Dermis blood vessel endothelial cell (primary cell): ENCODE measurements at regions not wholly inside any gene's neighbourhood (a gene's known extent, or its start where the extent isn't known, plus 50 kb on each side); places are given as distances from the start of the nearest gene placed in this dataset.

ENCODE experiments used
- DNase-seq: peaks from one replicate; pipeline ENCODE4 v3.0.0; 2010

GRCh38 chr1:199665371-199665770, 362.1 kb upstream of the NR5A2 start:
- no peak for DNase-seq

GRCh38 chr1:199667089-199667488, 360.4 kb upstream of the NR5A2 start:
- DNase-seq = no peak

DNA sequence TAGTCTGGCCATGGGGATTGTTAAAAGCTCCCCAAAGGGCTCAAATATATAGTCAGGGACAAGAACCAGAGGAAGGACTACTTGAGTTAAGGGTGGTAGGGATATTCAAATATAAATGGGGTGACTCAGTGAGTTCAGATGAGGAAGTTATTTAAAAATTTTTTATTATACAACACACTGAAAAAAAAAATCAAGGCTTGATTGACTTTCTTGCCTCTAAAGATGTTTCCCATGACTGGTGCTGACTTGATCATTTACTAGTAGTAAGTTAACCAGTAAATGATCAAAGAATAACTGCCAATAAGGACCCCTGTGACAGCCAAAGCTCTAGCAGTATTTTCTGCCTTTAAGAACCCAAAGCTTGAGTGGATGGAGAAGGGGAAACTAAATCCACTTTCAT, 357.6 kb upstream of the NR5A2 start:
- no peak for DNase-seq

- DNase-seq = no peak
Observed at GRCh38 chr1:199671684-199672083, 355.8 kb upstream of the NR5A2 start.

GRCh38 chr1:199675937-199676336, 351.6 kb upstream of the NR5A2 start:
- no peak for DNase-seq

- DNase-seq = no peak
Observed at GRCh38 chr1:199678771-199679170, 348.7 kb upstream of the NR5A2 start.

DNA sequence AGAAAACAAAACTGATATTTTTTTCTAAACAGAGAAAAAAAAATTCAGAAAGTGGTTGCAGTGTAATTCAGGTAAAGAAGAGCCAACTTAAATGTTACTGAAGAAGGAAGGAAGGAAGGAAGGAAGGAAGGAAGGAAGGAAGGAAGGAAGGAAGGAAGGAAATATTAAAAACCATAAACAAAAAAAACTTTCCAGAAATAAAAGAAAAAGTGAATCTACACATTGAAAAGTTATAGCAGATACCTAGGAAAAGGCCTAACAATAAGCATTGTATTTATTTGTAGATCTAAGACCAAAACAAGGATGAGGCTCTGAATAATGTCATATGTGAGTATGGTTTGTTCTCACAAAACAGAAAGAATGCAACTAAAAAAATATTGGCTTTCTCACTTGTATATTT, 345.4 kb upstream of the NR5A2 start:
- DNase-seq = no peak

DNA sequence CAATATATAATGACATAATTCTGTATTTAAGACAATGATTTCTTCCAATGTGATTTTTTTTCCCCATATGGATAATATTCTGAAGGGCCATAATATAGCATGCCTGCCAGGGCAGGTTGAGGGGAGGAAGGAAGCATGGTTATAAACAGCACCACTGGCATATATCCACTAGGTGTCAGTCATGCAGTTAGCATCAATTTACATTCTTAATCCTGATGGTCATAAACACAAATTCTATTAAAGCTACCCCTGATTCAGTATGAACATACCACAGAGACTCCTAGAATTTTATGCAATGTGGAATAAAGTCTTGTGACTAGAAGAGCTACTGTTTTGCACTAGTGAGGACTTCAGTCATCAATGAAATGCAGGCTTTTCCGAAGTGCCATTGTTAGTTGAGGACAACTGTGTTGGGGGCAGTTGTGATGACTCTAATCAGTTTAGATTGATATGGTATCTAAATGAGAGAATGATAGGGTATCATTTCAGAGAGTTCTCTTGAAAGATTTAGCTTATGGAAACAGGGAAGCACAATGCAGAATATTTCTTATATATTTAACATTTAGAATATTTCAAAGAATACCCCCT, 342.7 kb upstream of the NR5A2 start:
- DNase-seq = peak; percentile 89

GRCh38 chr1:199685369-199685768, 342.1 kb upstream of the NR5A2 start:
- peak; percentile 82 for DNase-seq

DNA sequence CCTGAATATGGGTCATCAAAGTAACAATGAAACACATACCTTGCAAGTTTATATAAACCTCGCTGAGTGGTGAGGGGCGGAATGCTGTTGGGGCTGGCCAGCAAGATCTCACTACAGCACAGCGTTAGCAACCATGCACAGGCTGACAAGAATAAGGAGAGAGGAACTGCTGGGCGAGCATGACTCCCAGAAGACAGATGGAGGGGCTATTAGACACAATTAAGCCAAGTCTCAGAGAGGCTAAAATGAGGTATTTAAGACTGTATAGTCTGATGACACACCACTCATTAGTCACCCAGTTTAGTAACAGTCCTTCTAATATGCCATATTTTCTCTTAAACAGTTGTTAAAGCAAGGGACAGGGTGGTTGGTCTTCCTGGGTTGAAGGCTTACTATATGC, 340.2 kb upstream of the NR5A2 start:
- peak; percentile 72 for DNase-seq

- peak; percentile 83 for DNase-seq
Observed at GRCh38 chr1:199688133-199688676, 339.3 kb upstream of the NR5A2 start.

- DNase-seq = no peak
Observed at GRCh38 chr1:199688774-199689173, 338.7 kb upstream of the NR5A2 start.

GRCh38 chr1:199690496-199690895, 337.0 kb upstream of the NR5A2 start:
- DNase-seq = no peak

GRCh38 chr1:199691540-199691939, 336.0 kb upstream of the NR5A2 start:
- peak; percentile 97 for DNase-seq

DNA sequence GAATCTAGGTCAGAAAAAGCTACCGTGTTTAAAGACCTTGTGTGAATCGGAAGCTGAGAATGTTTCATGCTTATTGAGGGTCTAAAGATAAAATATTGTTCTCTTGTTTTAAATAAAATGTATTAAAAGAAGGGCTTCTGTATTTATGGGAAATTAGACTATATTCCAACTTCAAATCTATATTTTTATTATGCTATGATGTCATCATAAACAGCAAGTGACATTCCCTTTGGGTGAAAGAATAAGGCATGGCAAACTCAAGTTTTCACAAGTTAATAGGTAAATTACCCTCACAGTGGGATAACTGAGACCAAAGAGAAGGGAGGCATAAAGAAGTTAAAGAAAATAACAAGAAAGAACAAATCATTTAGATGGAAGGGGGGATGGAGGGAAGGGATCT, 333.8 kb upstream of the NR5A2 start:
- DNase-seq = no peak

DNA sequence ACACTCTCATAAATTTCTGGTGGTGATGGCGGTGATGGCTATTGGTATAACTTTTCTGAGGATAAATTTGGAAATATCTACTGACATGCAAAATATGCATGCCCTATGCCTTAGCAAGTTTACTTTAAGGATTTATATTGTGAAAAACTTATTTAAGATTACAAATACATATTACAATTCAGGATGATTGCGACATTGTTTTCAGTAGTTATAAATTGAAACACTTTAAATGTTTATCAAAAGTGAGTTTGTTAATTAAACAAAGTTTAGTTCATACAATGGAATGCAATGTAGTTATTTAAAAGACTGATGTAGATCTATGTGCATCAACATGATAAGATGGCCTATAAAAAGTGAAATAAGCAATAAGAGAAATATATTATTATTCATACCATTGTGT, 331.3 kb upstream of the NR5A2 start:
- no peak for DNase-seq

- no peak for DNase-seq
Observed at GRCh38 chr1:199698222-199698621, 329.3 kb upstream of the NR5A2 start.

DNA sequence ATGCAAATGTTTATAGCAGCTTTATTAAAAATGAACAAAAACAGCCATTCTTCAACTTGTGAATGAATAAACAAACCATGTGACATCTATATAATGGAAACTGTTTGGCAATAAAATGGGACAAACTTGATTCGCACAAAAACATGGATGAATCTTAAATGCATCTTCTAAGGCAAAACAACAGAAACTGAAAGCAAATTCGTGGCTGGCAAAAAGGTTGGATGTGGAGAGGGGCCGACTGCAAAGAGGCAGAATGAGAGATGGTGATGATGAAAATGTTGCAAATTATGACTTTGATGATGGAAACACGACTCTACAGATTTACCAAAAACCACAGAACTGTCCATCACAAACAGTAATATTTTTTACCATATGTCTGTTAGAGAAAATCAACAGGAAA, 327.0 kb upstream of the NR5A2 start:
- DNase-seq = no peak

DNA sequence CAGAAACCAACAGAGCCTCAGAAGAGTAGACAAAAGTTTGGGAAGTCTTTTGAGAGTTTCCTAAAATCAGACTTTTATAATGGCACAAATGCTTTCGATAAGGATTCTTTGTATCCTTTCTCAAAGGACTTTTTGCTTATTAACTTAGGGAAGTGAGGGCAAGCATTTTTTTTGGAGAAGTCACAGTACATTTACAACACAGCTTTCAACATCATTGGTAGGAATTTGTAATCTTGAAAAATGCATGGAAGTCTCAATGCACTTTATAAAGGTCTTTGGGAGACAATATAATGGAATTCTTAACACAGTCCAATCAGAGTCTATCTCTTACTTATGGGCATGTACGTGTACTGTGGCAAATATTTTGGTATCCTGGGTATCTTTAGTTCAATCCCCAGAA, 325.8 kb upstream of the NR5A2 start:
- no peak for DNase-seq

GRCh38 chr1:199704231-199704630, 323.3 kb upstream of the NR5A2 start:
- DNase-seq = no peak

GRCh38 chr1:199705825-199706224, 321.7 kb upstream of the NR5A2 start:
- no peak for DNase-seq

GRCh38 chr1:199706826-199707606, 320.5 kb upstream of the NR5A2 start:
- DNase-seq = no peak

GRCh38 chr1:199710974-199711373, 316.5 kb upstream of the NR5A2 start:
- no peak for DNase-seq

DNA sequence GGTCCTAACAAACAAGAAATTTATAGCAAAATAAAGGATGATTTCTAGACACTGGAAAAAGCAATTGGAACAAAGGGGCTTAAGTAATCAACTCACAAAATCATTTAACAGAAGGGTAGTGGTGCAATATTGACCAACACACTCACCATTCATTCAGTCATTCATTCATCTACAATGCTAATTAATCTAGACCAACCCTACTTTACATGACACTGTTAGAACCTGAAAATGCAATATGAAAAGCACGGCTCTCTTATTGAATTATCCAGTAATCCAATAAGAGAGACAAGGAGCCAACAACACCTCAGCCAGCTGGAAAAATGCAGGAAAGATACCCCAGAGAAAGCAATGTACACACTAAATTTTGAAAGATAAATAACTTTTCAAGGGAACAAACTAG, 310.8 kb upstream of the NR5A2 start:
- DNase-seq = no peak
